ENCODE measurements at regions not wholly inside any gene's neighbourhood (a gene's known extent, or its start where the extent isn't known, plus 50 kb on each side); places are given as distances from the start of the nearest gene placed in this dataset.

DNA sequence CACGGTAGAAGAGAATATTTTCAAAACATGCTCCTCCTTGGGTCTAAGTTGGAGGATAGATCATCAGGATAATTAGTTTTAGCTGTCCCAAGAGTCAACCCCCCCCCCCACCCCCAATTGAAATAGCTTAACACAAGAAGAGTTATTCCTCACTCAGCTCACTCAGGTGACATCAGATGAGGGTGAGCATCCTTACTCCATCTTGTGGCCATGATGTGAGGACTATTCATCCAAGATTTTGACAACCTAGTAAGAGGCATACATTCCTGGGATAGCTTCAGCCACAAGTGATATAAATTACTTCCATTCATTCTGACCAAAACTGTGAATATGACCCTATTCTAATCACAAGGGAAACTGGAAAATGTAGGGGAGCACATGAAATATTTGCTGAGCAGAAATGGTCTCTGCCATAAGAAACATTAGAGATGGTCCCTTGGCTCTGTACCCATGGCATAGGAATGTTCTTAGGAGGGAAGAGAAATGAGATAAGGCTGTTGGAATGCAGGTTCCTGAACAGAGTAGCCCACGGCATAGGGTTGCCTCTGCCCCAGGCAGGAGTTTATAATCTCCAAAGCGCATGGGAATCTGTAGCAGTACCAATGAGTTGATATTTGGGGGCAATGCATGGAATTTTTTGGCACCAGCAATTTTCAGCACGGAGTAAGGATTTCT, 257.2 kb downstream of the CYRIA start:
- DNase-seq = no peak

GRCh38 chr2:16407358-16407757, 258.3 kb downstream of the CYRIA start:
- DNase-seq = no peak

GRCh38 chr2:16406496-16407289, 258.9 kb downstream of the CYRIA start:
- no peak for DNase-seq

DNA sequence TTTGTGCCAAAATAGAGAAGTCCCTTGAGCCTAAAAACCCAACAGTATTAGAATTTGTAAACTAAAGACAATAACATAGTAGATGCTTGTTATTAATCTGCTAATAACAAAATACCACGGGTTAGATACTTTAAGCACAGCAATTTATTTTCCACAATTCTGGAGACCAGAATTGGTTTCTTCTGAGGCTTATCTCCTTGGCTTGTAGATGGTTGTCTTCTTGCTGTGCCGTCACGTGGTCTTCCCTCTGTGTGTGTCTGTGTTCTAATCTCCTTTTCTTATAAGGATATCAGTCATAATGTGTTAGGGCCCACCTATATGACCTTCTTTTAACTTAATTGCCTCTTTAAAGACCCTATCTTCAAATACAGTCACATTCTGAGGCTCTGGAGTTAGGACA, 260.1 kb downstream of the CYRIA start:
- no peak for DNase-seq

DNA sequence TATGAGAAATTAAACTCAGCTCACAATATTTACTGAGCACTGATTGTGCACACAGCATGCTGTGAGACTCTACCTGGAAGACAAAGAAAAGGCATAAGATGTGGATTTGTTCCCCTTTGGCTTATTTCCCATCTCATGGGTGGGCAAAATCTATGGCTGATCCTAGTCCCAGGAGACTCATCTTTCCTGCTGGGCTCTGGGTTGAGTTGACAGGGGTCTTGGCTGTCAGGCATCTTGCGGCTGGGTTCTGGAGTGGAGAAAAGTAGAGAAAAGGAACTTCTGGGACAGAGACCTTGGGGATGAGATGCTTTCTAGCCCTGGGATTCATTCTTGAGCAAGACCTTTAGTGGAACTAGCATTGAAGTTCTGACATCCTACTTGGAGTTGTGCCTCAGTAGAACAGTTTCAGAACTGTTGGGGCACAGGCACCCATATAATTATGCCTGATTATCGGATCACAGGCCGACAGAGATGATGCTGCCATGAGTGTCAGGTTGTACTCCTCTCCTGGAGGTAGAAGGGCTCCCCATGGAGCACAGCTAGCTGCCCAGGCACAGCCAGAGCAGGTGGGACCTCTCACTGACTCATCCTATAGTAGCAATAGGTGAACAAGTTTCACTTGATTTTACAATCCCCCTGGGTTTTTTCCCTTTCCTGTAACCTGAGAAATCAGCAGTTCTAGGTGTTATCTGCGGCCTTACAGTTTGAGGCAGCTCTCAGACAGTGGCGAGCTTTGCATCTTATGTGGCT, 260.9 kb downstream of the CYRIA start:
- DNase-seq = no peak

- no peak for DNase-seq
Measured at GRCh38 chr2:16404146-16404545, 261.5 kb downstream of the CYRIA start.

GRCh38 chr2:16402891-16403290, 262.7 kb downstream of the CYRIA start:
- DNase-seq = no peak

GRCh38 chr2:16401761-16402300, 263.8 kb downstream of the CYRIA start:
- DNase-seq = no peak

GRCh38 chr2:16400127-16400623, 265.5 kb downstream of the CYRIA start:
- DNase-seq = no peak

GRCh38 chr2:16398486-16399043, 267.1 kb downstream of the CYRIA start:
- no peak for DNase-seq

DNA sequence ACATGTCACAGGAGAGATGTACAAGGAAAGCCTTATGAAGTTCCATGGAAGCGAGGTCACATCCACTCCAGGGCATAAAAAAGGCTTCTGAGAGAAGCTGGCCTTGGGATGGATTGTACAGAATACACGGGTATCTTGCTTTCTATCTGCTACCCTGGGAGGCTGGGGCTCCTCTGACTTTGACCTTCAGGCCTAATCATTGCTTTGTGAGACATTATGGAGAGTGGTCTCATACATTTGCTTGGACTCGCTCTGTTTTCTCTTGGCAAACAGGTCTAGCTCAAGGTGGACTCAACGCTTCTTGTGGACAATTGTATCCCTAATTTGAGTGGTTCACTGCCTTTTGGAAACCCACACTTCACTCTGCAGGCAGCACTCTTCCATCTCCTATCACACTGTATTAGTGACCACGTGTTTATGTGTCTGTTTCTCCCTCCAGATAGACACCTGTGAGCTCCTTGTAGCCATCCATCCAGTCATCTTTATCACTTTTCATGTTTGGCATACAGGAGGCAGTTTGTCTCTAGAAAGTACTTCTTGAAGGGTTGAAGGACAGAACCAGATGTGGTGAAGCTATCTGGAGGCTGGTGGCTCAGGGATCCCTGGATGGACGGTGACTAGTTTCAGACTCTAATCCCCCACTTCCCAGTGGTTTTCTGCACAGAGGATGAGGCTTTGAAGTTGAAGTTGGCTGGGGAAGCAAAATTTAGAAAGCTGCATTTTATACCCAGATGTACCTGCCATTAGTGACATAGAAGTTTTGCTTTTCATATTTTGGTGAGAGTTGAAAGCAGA, 267.8 kb downstream of the CYRIA start:
- no peak for DNase-seq

GRCh38 chr2:16396986-16397385, 268.6 kb downstream of the CYRIA start:
- no peak for DNase-seq

DNA sequence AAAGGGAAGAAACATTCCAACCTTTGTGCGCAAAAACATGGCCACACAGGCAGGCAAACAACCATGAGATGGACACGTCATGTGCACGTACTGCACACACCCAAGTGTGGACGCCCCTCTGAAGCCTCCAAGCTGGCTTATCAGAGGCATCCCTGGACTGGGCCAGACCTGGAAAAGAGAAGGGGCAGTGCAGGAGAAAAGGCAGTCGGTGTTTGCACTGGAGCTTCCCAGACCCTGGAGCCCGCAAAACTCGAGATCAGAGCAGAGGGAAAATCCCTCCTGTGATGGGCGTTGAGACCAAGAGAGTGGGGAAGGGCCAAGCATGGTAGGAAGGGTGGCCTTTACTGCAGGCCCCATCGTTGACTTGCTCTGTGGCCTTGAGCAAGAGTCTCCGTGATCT, 269.5 kb downstream of the CYRIA start:
- no peak for DNase-seq

DNA sequence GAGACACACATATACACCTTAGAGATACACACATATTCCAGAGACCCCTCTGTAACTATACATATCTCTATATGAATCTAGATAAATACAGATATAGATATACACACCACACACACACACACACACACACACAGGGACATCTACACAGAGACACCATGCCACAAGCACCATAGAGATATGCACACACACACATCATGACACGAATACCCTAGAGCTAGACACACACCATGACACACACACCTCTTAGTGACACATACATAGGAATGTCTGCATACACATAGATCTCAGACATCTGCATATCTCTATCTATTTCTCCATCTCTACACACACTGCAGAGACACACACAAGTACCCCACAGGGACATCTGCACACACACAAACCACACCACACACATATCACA, 270.0 kb downstream of the CYRIA start:
- no peak for DNase-seq

DNA sequence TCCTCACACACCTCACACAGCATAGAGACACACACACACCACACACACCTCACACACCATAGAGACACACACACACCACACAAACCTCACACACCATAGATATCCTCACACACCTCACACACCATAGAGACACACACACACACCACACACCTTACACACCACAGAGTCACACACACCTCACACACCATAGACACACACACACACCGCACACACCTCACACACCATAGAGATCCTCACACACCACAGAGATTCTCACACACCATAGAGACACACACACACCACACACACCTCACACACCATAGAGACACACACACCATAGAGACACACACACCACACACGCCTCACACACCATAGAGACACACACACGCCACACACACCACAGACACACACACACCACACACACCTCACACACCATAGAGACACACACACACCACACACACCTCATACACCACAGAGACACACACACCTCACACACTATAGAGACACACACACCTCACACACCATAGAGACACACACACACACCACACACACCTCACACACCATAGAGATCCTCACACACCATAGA, 270.6 kb downstream of the CYRIA start:
- DNase-seq = no peak

- no peak for DNase-seq
Measured at GRCh38 chr2:16394072-16394985, 271.3 kb downstream of the CYRIA start.

- no peak for DNase-seq
Measured at GRCh38 chr2:16393500-16394071, 272.0 kb downstream of the CYRIA start.

- DNase-seq = no peak
Measured at GRCh38 chr2:16392647-16393499, 272.8 kb downstream of the CYRIA start.

- DNase-seq = no peak
Measured at GRCh38 chr2:16391986-16392385, 273.6 kb downstream of the CYRIA start.
